IMR-90 (cell line): ENCODE measurements at regions not wholly inside any gene's neighbourhood (a gene's known extent, or its start where the extent isn't known, plus 50 kb on each side); places are given as distances from the start of the nearest gene placed in this dataset.

Experiments
- ATAC-seq: fragments of 200-7000 bp; cut with Tn5 transposase; 2 replicates; pipeline ENCODE4 v1.9.1; 2020; ENCODE audit warnings: low read depth, mild to moderate bottlenecking, moderate library complexity
- BruUV-seq: library from RNA; stranded (reverse); fragments of 400-500 nt; replicated peaks from 2 replicates; lab custom pipeline; 2021; lab: Mats Ljungman, UMichigan
- CTCF ChIA-PET: fragments of 300-600 bp; formaldehyde crosslinking; extraction: SDS; loops from one replicate; lab custom pipeline; 2021; ENCODE audit warnings: antibody characterized with exemption; lab: Yijun Ruan, JAX
- POLR2A ChIA-PET: fragments of 300-600 bp; sonication (Branson Sonifier 250); formaldehyde crosslinking; loops from one replicate; lab custom pipeline; 2022; ENCODE audit warnings: antibody characterized with exemption; ENCODE audit not compliant: unreplicated experiment; lab: Charles Lee
- DNase-seq: peaks from one replicate; pipeline ENCODE4 v3.0.0; 2013
- H2AFZ ChIP-seq: replicated peaks from 2 replicates; pipeline ENCODE3; 2013; ENCODE audit warnings: low read length, mild to moderate bottlenecking; ENCODE audit not compliant: poor library complexity
- H2AK5ac ChIP-seq: 2 replicates; pipeline ENCODE4 v1.6.1; 2013; ENCODE audit warnings: low read depth, low read length, inconsistent platforms
- H2AK9ac ChIP-seq: replicated peaks from 2 replicates; pipeline ENCODE3; 2013; ENCODE audit warnings: mild to moderate bottlenecking, low read depth, low read length, moderate library complexity; ENCODE audit not compliant: poor library complexity
- H2BK120ac ChIP-seq: 2 replicates; pipeline ENCODE4 v1.6.1; 2013; ENCODE audit warnings: low read depth, low read length, inconsistent platforms
- H2BK15ac ChIP-seq: 3 replicates; pipeline ENCODE4 v1.6.1; 2013; ENCODE audit warnings: low read depth, low read length, inconsistent platforms
- H2BK20ac ChIP-seq: 2 replicates; pipeline ENCODE4 v1.6.1; 2013; ENCODE audit warnings: low read depth, mild to moderate bottlenecking, inconsistent platforms, low read length, moderate library complexity
- H2BK5ac ChIP-seq: 2 replicates; pipeline ENCODE4 v1.6.1; 2013; ENCODE audit warnings: mild to moderate bottlenecking, low read depth, low read length, inconsistent platforms; ENCODE audit not compliant: poor library complexity, severe bottlenecking
- H3K14ac ChIP-seq: replicated peaks from 2 replicates; pipeline ENCODE4 v1.6.1; 2013; ENCODE audit warnings: low read depth, low read length, inconsistent platforms
- H3K18ac ChIP-seq: 2 replicates; pipeline ENCODE4 v1.6.1; 2013; ENCODE audit warnings: low read depth, low read length, control low read depth
- H3K23ac ChIP-seq: 2 replicates; pipeline ENCODE4 v1.6.1; 2013; ENCODE audit warnings: low read depth, low read length, inconsistent platforms
- H3K27ac ChIP-seq: 2 replicates; pipeline ENCODE4 v1.5.1; 2013; ENCODE audit warnings: mild to moderate bottlenecking, control low read depth, low read length; ENCODE audit not compliant: insufficient read depth
- H3K27me3 ChIP-seq: 2 replicates; pipeline ENCODE4 v1.6.1; 2013; ENCODE audit warnings: low read length; ENCODE audit not compliant: control insufficient read depth, insufficient read depth
- H3K36me3 ChIP-seq: 2 replicates; pipeline ENCODE4 v1.6.1; 2013; ENCODE audit warnings: low read length, mixed read lengths; ENCODE audit not compliant: control insufficient read depth, insufficient read depth
- H3K4ac ChIP-seq: 2 replicates; pipeline ENCODE4 v1.6.1; 2013; ENCODE audit warnings: low read depth, low read length, inconsistent platforms
- H3K4me1 ChIP-seq: 2 replicates; pipeline ENCODE4 v1.6.1; 2013; ENCODE audit warnings: low read length, mixed read lengths; ENCODE audit not compliant: control insufficient read depth, insufficient read depth
- H3K4me2 ChIP-seq: 2 replicates; pipeline ENCODE4 v1.6.1; 2013; ENCODE audit warnings: low read depth, mild to moderate bottlenecking, control low read depth, low read length, moderate library complexity
- H3K4me3 ChIP-seq: 2 replicates; pipeline ENCODE4 v1.5.1; 2013; ENCODE audit warnings: low read depth, mild to moderate bottlenecking, control low read depth, low read length, moderate library complexity; ENCODE audit not compliant: insufficient read depth
- H3K56ac ChIP-seq: 2 replicates; pipeline ENCODE4 v1.6.1; 2013; ENCODE audit warnings: low read length, inconsistent platforms; ENCODE audit not compliant: insufficient read depth; ENCODE audit errors: extremely low read depth
- H3K79me1 ChIP-seq, 2 experiments: 2 replicates each; pipeline ENCODE4 v1.6.1; 2013; ENCODE audit warnings: low read length in 2 of 2, inconsistent platforms in 1 of 2, low read depth in 1 of 2
- H3K9ac ChIP-seq: 2 replicates; pipeline ENCODE4 v1.6.1; 2013; ENCODE audit warnings: low read depth, low read length, control low read depth
- H3K9me1 ChIP-seq: 2 replicates; pipeline ENCODE4 v1.6.1; 2013; ENCODE audit warnings: low read length, inconsistent platforms; ENCODE audit not compliant: insufficient read depth
- H3K9me3 ChIP-seq: 2 replicates; pipeline ENCODE4 v1.6.1; 2013; ENCODE audit warnings: low read length; ENCODE audit not compliant: control insufficient read depth, insufficient read depth
- H4K20me1 ChIP-seq: 2 replicates; pipeline ENCODE4 v1.6.1; 2013; ENCODE audit warnings: low read length, inconsistent platforms; ENCODE audit not compliant: insufficient read depth
- H4K5ac ChIP-seq: 2 replicates; pipeline ENCODE4 v1.6.1; 2013; ENCODE audit warnings: mild to moderate bottlenecking, low read depth, low read length, control low read depth
- H4K8ac ChIP-seq, 2 experiments: 2 replicates each; pipeline ENCODE4 v1.6.1; 2013; ENCODE audit warnings: low read depth in 2 of 2, low read length in 2 of 2, control low read depth in 1 of 2, inconsistent platforms in 1 of 2
- H4K91ac ChIP-seq: 2 replicates; pipeline ENCODE4 v1.6.1; 2013; ENCODE audit warnings: low read depth, low read length, inconsistent platforms; ENCODE audit not compliant: insufficient read depth
- BHLHE40 ChIP-seq: fragments of 150-350 bp; IDR thresholded peaks from 2 replicates; pipeline ENCODE4 v1.6.1; 2016; ENCODE audit warnings: mild to moderate bottlenecking, low read depth, low read length
- CEBPB ChIP-seq: IDR thresholded peaks from 2 replicates; pipeline ENCODE4 v1.6.1; 2012; ENCODE audit warnings: low read depth, low read length, improper control_type of control experiment
- CTCF ChIP-seq: conservative IDR thresholded peaks from 2 replicates; pipeline ENCODE4 v1.5.1; 2012; ENCODE audit warnings: mild to moderate bottlenecking, low read depth, low read length, improper control_type of control experiment
- ELK1 ChIP-seq: fragments of 150-350 bp; IDR thresholded peaks from 2 replicates; pipeline ENCODE4 v1.6.1; 2016; ENCODE audit warnings: low read depth, mild to moderate bottlenecking, low read length, moderate library complexity, borderline replicate concordance
- FOS ChIP-seq: fragments of 150-350 bp; IDR thresholded peaks from 2 replicates; pipeline ENCODE4 v1.6.1; 2016; ENCODE audit warnings: low read depth, low read length
- MAFK ChIP-seq: IDR thresholded peaks from 2 replicates; pipeline ENCODE4 v1.6.1; 2012; ENCODE audit warnings: low read depth, low read length, improper control_type of control experiment
- MAZ ChIP-seq: IDR thresholded peaks from 2 replicates; pipeline ENCODE4 v1.6.1; 2012; ENCODE audit warnings: low read depth, mild to moderate bottlenecking, low read length, improper control_type of control experiment, moderate library complexity, borderline replicate concordance
- MXI1 ChIP-seq: IDR thresholded peaks from 2 replicates; pipeline ENCODE4 v1.6.1; 2012; ENCODE audit warnings: low read depth, mild to moderate bottlenecking, low read length, moderate library complexity, borderline replicate concordance
- NFE2L2 ChIP-seq: fragments of 150-350 bp; IDR thresholded peaks from 2 replicates; pipeline ENCODE4 v1.6.1; 2016; ENCODE audit warnings: low read depth, mild to moderate bottlenecking, low read length
- POLR2A ChIP-seq: IDR thresholded peaks from 2 replicates; pipeline ENCODE4 v1.6.1; 2012; ENCODE audit warnings: mild to moderate bottlenecking, low read depth, low read length
- RAD21 ChIP-seq: IDR thresholded peaks from 2 replicates; pipeline ENCODE4 v1.6.1; 2012; ENCODE audit warnings: low read length, improper control_type of control experiment
- RCOR1 ChIP-seq: IDR thresholded peaks from 2 replicates; pipeline ENCODE4 v1.6.1; 2012; ENCODE audit warnings: mild to moderate bottlenecking, low read length, improper control_type of control experiment; ENCODE audit not compliant: insufficient replicate concordance
- SMC3 ChIP-seq: fragments of 150-350 bp; IDR thresholded peaks from 2 replicates; pipeline ENCODE4 v1.6.1; 2016; ENCODE audit warnings: low read depth, mild to moderate bottlenecking, antibody characterized with exemption, low read length, moderate library complexity
- USF2 ChIP-seq: fragments of 150-350 bp; IDR thresholded peaks from 2 replicates; pipeline ENCODE4 v1.6.1; 2017; ENCODE audit warnings: mild to moderate bottlenecking, antibody characterized with exemption, low read length, low read depth
- WGBS, 2 experiments: methylation state at CpG; one replicate each; pipeline versions ENCODE4 v1.1.5 to v1.1.7; 2013; ENCODE audit warnings: missing lambda C conversion rate in 2 of 2; ENCODE audit not compliant: insufficient read length in 1 of 2; ENCODE audit errors: extremely low coverage in 2 of 2; 5-methylcytosine and 5-hydroxymethylcytosine counted together
- dilution Hi-C: fragments of 300-500 bp; cut with HindIII; formaldehyde crosslinking; loops from one replicate; pipeline ENCODE4 v1.14.3; 2018; ENCODE audit warnings: low sequenced_read_pairs; ENCODE audit not compliant: unreplicated experiment
- in situ Hi-C: fragments of 300-500 bp; cut with MboI; formaldehyde crosslinking; loops from 3 replicates; pipeline ENCODE4 v1.14.3; 2019; ENCODE audit warnings: low sequenced_read_pairs, inconsistent platforms, mixed read lengths
- intact Hi-C: fragments of 100-400 bp; cut with micrococcal nuclease; formaldehyde crosslinking; loops from 2 replicates; pipeline ENCODE4 v1.10.0; 2022

- H4K91ac ChIP-seq: no peak overlapping the region
- no peak overlapping the region for H4K5ac ChIP-seq
- no peak overlapping the region for H3K4me2 ChIP-seq
- H3K4me1 ChIP-seq: no peaks in the 10 kb centered on the region
- ATAC-seq: no peak
- H3K27me3 ChIP-seq: peaks cover 47% of the 10 kb centered on the region
- WGBS, 2 experiments: no CpG with 5 or more reads among the region's 22 CpGs
- H4K20me1 ChIP-seq: no peaks in the 10 kb centered on the region
- H3K14ac ChIP-seq: no peak overlapping the region
- dilution Hi-C loops (no loop called here), in situ Hi-C loops (no loop called here), intact Hi-C loops (no loop called here)
- H2AFZ ChIP-seq: no peak overlapping the region
- no peak overlapping the region for H2BK15ac ChIP-seq
- no peak for TF ChIP-seq FOS
- TF ChIP-seq CEBPB: no peak
- no peak for TF ChIP-seq RCOR1
- no peak for TF ChIP-seq POLR2A
- no peak for TF ChIP-seq RAD21
- no peak for TF ChIP-seq USF2
- no peak for TF ChIP-seq MAFK
- TF ChIP-seq CTCF: no peak
- no peak for TF ChIP-seq NFE2L2
- TF ChIP-seq MAZ: no peak
- TF ChIP-seq BHLHE40: no peak
- TF ChIP-seq SMC3: no peak
- no peak for TF ChIP-seq ELK1
- TF ChIP-seq MXI1: no peak
- H3K18ac ChIP-seq: no peak overlapping the region
- H3K56ac ChIP-seq: no peak overlapping the region
- H3K4ac ChIP-seq: no peak overlapping the region
- H3K79me1 ChIP-seq: no peaks in the 10 kb centered on the region
- no peak overlapping the region for H2BK120ac ChIP-seq
- ChIA-PET CTCF (no interaction called here), POLR2A (no interaction called here)
- no peak overlapping the region for H3K23ac ChIP-seq
- H2BK20ac ChIP-seq: no peak overlapping the region
- H3K36me3 ChIP-seq: no peaks in the 10 kb centered on the region
- H2AK5ac ChIP-seq: no peak overlapping the region
- no peak overlapping the region for H2AK9ac ChIP-seq
- no peak overlapping the region for H2BK5ac ChIP-seq
- DNase-seq: no peak
- H3K4me3 ChIP-seq: no peak overlapping the region
- H3K27ac ChIP-seq: no peak overlapping the region
- no peak overlapping the region for H3K9ac ChIP-seq
- no TSS peak for BruUV-seq
- no peaks in the 10 kb centered on the region for H3K9me1 ChIP-seq
- H3K9me3 ChIP-seq: peaks cover 2% of the 10 kb centered on the region; the same call in 1 of the 2 replicates
- no peak overlapping the region for H4K8ac ChIP-seq
Measured at GRCh38 chr16:87161822-87162676, 155.1 kb downstream of the C16orf95 start.
